ENCODE measurements at regions not wholly inside any gene's neighbourhood (a gene's known extent, or its start where the extent isn't known, plus 50 kb on each side); places are given as distances from the start of the nearest gene placed in this dataset.
"Not testable (repeated sequence)": the region's sequence is repeated elsewhere in the genome, so short reads cannot be mapped to it uniquely, and the experiment has no call there.

DNA sequence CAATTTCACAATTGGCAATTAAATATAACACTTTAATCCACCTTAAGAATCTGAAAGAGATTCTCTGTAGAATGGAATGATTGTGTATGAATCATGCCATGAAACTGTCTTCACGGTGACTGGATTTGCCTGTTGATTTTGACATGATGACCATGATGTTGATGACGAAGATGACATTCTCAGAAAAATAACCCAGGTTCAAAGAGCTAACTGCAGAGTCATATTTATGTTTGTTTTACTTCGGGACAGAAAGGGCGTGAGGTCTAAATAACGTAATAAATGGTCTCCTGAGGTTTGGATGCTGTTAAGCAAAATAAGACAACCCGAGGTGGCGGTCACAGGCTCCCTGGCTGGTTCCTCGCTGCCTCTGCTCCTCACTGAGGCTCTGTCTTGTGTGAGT is 532.0 kb downstream of the TMEM121 start:
- POLR2A ChIA-PET, result no interaction called here
- CTCF ChIA-PET, result no interaction called here
- 5% methylated on average over 8 of the region's 8 CpGs for WGBS (ENCODE audit: missing lambda C conversion rate)
- Histone ChIP-seq H3K4me2 (no peak overlapping the region), H3K9me3 (no peaks in the 10 kb centered on the region), H3K4me1 (no peaks in the 10 kb centered on the region), H3K27ac (no peak overlapping the region), H3K4me3 (no peak overlapping the region)
- ATAC-seq (no peak), FAIRE-seq (no peak), DNase-seq (ENCODE audit: low read depth in 1 of 2, low spot score in 1 of 2) (no peak)
- TF ChIP-seq MYC (IDR thresholded peaks at IDR 0.05; ENCODE audit: borderline replicate concordance, low read length) (no peak), RNF2 (IDR thresholded peaks at IDR 0.05; ENCODE audit: borderline replicate concordance, low read depth) (no peak)

DNA sequence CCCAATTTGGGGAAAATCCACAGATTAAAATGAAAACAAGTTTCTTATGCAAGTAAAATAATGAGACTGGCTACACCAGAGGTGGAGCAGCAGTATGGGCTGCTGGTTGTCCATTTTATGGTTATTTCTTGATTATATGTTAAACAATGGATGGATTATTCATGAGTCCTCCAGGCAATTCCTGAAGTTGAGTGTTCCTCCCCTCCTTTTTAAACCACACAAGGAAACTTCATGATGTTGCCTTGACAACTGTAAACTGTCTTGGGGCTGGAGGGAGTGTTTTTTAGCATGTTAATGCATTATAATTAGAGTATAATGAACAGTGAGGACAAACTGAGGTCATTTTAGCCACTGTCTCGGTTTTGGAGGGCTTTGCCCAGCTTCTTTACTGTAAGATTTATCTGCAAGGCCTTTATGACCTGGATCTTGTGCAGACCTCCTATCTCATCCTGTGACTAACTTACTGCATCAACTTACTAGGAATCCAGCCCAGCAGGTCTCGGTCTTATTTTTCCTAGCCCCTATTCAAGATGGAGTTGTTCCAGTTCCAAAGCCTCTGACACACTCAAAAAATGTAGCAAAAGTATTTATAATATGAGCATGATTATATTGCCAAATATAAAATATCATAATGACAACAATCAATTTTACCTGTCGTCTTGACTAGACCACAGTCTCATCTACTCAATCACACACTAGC is 534.0 kb downstream of the TMEM121 start:
- DNase-seq (ENCODE audit: low read depth in 1 of 2, low spot score in 1 of 2) (no peak), FAIRE-seq (no peak), ATAC-seq (no peak)
- ChIA-PET CTCF (no interaction called here), POLR2A (no interaction called here)
- H3K9me3 ChIP-seq, result no peaks in the 10 kb centered on the region
- TF ChIP-seq RNF2 (IDR thresholded peaks at IDR 0.05; ENCODE audit: borderline replicate concordance, low read depth) (no peak), ATOH8 (CRISPR knock-in tag; IDR thresholded peaks at IDR 0.05; ENCODE audit: low read depth) (no peak), MAFK (IDR thresholded peaks at IDR 0.05; ENCODE audit: partially characterized antibody) (no peak), EHF (CRISPR knock-in tag; IDR thresholded peaks at IDR 0.05) (no peak), TP53 (CRISPR knock-in tag; IDR thresholded peaks at IDR 0.05) (no peak), TFCP2L1 (CRISPR knock-in tag; IDR thresholded peaks at IDR 0.05) (no peak), BHLHE40 (IDR thresholded peaks at IDR 0.05; ENCODE audit: low read depth, low read length) (no peak), MAX (IDR thresholded peaks at IDR 0.05) (no peak), JUNB (IDR thresholded peaks at IDR 0.05) (no peak), GATA3 (IDR thresholded peaks at IDR 0.05; ENCODE audit: borderline replicate concordance) (no peak), ZC3H11A (IDR thresholded peaks at IDR 0.05) (no peak), RFX5 (IDR thresholded peaks at IDR 0.05) (no peak), NPAS2 (CRISPR knock-in tag; IDR thresholded peaks at IDR 0.05; ENCODE audit: borderline replicate concordance) (no peak), CHD2 (IDR thresholded peaks at IDR 0.05; ENCODE audit: low read length, partially characterized antibody) (no peak)
- TF ChIP-seq, protein P1, sequence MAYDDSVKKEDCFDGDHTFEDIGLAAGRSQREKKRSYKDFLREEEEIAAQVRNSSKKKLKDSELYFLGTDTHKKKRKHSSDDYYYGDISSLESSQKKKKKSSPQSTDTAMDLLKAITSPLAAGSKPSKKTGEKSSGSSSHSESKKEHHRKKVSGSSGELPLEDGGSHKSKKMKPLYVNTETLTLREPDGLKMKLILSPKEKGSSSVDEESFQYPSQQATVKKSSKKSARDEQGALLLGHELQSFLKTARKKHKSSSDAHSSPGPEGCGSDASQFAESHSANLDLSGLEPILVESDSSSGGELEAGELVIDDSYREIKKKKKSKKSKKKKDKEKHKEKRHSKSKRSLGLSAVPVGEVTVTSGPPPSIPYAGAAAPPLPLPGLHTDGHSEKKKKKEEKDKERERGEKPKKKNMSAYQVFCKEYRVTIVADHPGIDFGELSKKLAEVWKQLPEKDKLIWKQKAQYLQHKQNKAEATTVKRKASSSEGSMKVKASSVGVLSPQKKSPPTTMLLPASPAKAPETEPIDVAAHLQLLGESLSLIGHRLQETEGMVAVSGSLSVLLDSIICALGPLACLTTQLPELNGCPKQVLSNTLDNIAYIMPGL (CRISPR knock-in tag; IDR thresholded peaks at IDR 0.05; ENCODE audit: borderline replicate concordance), result no peak
- TF ChIP-seq, protein P2, sequence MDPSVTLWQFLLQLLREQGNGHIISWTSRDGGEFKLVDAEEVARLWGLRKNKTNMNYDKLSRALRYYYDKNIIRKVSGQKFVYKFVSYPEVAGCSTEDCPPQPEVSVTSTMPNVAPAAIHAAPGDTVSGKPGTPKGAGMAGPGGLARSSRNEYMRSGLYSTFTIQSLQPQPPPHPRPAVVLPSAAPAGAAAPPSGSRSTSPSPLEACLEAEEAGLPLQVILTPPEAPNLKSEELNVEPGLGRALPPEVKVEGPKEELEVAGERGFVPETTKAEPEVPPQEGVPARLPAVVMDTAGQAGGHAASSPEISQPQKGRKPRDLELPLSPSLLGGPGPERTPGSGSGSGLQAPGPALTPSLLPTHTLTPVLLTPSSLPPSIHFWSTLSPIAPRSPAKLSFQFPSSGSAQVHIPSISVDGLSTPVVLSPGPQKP (IDR thresholded peaks at IDR 0.05; ENCODE audit: low read depth, low read length), result no peak
- TF ChIP-seq, protein P3, sequence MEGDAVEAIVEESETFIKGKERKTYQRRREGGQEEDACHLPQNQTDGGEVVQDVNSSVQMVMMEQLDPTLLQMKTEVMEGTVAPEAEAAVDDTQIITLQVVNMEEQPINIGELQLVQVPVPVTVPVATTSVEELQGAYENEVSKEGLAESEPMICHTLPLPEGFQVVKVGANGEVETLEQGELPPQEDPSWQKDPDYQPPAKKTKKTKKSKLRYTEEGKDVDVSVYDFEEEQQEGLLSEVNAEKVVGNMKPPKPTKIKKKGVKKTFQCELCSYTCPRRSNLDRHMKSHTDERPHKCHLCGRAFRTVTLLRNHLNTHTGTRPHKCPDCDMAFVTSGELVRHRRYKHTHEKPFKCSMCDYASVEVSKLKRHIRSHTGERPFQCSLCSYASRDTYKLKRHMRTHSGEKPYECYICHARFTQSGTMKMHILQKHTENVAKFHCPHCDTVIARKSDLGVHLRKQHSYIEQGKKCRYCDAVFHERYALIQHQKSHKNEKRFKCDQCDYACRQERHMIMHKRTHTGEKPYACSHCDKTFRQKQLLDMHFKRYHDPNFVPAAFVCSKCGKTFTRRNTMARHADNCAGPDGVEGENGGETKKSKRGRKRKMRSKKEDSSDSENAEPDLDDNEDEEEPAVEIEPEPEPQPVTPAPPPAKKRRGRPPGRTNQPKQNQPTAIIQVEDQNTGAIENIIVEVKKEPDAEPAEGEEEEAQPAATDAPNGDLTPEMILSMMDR (IDR thresholded peaks at IDR 0.05), result no peak
- no peak overlapping the region for H3K4me3 ChIP-seq
- 0% methylated on average over 3 of the region's 3 CpGs for WGBS (ENCODE audit: missing lambda C conversion rate)
- no peaks in the 10 kb centered on the region for H3K4me1 ChIP-seq
- no peak overlapping the region for H3K4me2 ChIP-seq
- no peak overlapping the region for H3K27ac ChIP-seq

- 7% methylated on average over 12 of the region's 12 CpGs for WGBS (ENCODE audit: missing lambda C conversion rate)
- not testable (repeated sequence) for H3K9me3 ChIP-seq
These were observed 535.6 kb downstream of the TMEM121 start for GRCh38 chr14:106061877-106062500.

More at GRCh38 chr14:106061877-106062500, 535.6 kb downstream of the TMEM121 start:
- peak in 1 of 2 experiments; percentile 75; a peak in 3 of 6 replicates for ATAC-seq
- H3K4me3 ChIP-seq; H3K4me1 ChIP-seq; DNase-seq (ENCODE audit: low read depth in 1 of 2, low spot score in 1 of 2); H3K4me2 ChIP-seq; H3K27ac ChIP-seq; POLR2A ChIA-PET; FAIRE-seq: not testable (repeated sequence)
- CTCF ChIA-PET, result interaction anchor here (0.9 to 1.4 kb wide), 3 partner anchors 8 to 703 kb away, joined by 3 to 5 read pairs (median 3); no protein-coding TSS in a partner anchor
